ENCODE measurements at regions not wholly inside any gene's neighbourhood (a gene's known extent, or its start where the extent isn't known, plus 50 kb on each side); places are given as distances from the start of the nearest gene placed in this dataset.
"Not testable (repeated sequence)": the region's sequence is repeated elsewhere in the genome, so short reads cannot be mapped to it uniquely, and the experiment has no call there.

DNA sequence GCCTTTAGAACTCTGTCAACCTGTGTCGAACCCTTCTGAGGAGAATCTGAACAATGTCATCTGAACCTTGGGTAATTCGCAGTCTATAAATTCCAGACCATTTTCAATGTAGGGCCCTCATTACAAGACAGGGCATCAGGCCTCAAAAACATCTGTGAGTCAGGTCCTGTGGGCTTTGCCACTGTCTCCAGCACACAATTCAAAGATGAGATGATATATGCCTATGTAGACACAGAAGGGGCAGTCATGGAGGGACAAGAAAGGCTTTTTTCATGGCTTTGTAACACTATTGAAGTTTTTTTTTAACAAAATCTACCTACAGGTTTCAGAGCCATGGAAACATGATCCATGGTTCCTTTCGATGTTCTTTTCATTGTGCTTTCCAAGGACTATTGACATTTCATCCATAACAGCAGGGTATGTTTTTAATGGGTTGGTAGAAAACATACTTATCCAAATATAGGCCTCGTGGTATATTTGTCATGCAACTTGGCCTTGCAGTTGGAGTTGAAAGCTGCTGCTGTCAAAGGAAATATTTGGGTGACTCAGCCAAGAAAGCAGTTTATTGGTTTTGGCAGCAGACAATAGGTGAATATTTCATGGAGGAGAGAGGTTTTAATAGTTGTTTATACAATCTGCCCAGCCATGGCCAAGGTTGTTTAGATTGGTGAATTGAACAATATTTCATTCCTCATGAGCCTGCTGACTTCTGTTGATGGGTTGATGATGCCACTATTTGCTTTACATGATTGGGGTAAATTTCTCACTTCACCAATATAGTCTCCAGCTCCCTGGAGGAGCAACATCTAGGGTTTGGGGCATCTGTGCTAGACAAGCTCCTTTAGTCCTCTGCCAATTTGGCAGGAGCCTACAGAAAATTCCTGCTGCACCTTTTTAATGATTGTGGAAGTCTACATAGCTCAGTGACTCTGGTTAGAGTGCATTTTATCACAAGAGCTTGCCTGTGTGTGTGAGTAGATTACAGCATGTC, 158.4 kb upstream of the TMEM72 start:
- DNase-seq: no peak

- not testable (repeated sequence) for DNase-seq
These were observed 156.8 kb upstream of the TMEM72 start for GRCh38 chr10:44754355-44754754.

- no peak for DNase-seq
These were observed 155.7 kb upstream of the TMEM72 start for GRCh38 chr10:44755481-44755880.

DNA sequence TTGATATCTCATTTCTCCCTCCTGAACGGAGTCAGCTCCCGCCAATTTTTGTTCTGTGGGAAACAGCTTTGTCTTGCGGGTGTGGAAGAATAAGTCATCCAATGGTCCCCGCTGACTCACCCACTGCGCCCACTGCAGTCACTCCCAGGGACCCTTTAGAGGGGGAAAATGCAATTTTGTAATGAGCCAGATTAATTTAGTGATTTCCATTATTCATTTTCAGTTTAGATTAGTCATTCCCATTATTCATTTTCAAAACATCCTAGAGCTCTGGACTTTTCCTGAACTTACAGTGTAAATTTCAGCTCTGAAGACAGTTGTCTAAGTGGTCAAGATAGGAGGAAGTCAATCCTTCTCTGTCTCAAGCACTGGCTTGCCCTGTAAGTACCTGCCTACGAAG, 154.9 kb upstream of the TMEM72 start:
- DNase-seq: no peak

DNA sequence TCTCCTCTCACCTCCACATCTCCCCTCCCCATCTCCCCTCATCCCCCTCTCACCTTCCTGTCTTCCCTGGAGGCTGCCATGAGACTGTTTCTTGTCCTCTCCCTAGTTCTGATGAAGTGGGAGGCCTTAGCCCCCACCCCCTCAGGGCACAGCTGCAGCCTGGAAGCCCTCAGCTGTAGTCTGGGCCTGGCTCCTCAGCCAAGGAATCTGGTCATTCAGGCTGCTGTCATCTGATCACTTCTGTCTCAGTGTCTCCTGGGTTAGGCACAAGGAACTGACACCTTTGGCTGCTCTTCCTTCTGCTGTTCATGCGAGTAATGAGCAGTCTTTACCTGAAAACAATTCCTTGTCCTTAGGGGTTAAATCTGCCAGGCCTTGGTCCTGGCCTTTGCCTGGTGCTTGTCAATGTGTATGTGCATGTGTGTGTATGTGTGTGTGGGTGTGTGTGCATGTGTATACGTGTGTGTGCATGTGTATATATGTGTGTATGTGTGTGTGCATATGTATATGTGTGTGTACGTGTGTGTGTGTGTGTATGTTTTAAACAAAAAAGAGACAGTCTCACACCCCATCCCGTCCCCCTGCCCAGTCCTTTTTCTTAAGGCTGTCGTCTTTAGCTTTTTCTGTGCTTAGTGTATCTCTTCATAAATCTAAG, 153.5 kb upstream of the TMEM72 start:
- DNase-seq: no peak

- no peak for DNase-seq
These were observed 152.0 kb upstream of the TMEM72 start for GRCh38 chr10:44759122-44759521.

- DNase-seq: no peak
These were observed 150.6 kb upstream of the TMEM72 start for GRCh38 chr10:44760513-44760912.

DNA sequence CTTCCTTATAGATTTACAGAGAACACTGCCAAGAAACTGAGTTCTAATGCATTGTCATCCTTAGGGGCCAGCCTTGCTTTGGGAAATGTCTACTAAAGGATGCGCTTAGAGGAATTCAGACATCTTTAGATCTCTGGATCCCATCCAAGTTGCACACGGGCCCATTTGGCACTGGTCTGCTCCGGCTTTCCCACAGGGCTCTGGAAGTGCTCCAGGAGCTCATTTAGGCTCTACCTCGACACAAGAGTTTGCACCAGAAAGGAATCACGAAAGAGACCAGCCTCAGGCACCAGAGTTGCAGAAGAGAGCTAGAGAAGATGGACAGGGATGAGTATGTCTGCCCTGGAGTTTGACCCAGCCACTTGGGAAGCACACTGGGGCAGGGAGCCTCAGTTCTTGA, 150.1 kb upstream of the TMEM72 start:
- DNase-seq: no peak

DNA sequence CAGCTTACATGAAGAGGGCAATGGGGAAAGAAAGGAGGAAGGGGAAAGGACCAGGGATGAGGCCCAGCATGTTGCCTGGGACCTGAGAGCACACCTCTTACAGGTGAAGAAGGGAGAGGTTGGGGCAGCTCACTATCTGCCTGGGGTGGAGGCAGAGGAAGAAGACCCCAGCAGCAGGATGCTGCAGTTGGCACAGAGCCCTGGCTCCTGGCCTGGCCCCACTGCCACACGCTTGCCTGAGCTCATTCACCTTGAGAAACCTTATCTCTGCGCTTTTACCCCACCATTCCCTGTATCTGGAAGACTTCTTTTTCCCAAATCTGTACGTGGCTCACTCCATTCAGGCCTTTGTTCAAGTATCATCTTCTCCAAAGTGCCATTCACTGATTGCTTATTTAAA, 147.8 kb upstream of the TMEM72 start:
- no peak for DNase-seq

- no peak for DNase-seq
These were observed 145.8 kb upstream of the TMEM72 start for GRCh38 chr10:44765299-44765698.

DNA sequence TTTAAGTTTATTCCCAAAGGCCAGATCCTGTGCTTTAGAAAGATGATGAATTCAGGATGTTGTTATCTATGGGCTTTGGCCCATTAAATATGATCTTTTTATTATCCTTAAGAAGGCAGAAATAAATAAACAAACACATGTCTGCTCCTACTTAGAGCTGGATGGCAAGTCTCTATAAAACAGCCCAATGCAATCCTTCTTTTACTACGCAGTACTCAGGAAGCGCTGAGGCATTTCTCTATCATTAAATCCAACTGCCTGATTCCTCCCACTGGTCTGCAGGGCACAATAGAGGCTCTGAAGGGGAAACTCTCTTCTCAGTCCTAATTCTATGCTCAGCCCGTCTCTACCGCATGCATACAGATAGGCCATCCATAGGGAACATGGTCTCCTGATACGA, 144.5 kb upstream of the TMEM72 start:
- no peak for DNase-seq

GRCh38 chr10:44769450-44769849, 141.7 kb upstream of the TMEM72 start:
- DNase-seq: no peak

DNA sequence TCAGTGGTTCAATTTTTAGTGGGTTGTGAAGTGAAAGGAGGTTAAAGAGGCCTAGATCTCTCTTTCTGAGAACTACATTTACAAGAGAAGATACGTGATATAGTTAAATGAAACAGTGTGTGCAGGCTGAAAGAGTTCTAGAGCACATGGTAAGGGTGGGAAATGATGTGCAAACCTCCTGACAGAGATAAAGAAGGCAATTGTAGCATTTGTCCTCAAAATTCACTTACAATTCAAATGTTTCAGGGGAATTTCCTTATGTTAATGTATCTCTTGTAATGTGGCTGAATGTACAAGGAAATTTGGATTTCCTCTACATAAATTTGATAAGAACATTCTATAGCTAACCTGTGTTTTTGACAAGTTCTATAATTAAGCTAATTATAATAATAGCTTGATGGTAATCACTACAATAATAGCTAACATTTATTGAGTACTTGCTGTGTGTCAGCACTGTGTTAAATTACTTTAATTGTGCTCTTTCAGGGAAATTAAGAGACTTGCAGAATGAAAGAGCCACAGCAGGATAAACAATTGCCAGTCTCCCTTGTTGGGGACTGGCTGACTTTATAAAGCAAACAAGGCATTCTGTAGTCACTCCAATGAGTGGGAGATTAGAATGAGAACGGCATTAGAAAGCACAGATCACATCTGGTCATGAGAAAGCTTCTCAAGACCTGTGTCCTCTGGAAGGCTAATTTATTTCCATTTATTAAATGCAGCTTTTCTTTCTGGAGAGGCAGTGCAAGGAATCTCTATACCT, 139.7 kb upstream of the TMEM72 start:
- no peak for DNase-seq

- no peak for DNase-seq
These were observed 137.6 kb upstream of the TMEM72 start for GRCh38 chr10:44773565-44773964.

DNA sequence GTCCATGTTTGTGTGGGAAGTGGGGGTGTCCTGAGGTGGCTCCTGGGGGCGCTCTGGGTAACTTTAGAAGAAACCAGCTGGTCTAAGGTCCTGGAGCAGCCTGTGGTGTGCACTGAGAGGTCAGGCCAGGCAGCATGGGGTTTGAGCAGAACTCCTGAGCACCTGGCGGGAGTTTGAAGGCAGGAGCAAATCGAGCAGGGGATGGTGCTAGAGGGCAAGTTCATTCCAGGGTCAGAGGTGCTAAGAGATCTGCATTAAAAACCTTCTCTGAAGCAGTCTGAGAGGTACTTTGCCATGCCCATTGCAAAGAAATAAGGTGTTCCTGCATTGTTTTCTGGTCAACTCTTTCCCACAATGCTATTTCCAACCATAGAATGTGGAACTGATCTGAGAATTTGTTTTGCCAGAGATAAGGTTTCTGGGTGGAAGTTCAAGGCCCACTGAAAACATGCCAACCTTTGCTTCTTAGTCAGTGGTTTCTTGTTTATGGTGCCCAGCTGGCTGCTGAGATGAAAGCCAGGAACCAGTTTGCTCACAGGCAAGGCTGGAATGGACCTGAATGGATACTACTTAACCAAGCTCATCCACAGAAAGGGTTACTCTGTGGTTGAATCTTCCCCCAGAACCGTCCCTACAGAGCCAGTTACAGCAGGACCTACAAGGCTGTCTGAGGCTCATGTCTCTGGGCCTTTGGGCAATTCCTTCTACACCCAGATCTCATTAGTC, 136.3 kb upstream of the TMEM72 start:
- no peak for DNase-seq

- no peak for DNase-seq
These were observed 135.8 kb upstream of the TMEM72 start for GRCh38 chr10:44775402-44775741.

- no peak for DNase-seq
These were observed 135.0 kb upstream of the TMEM72 start for GRCh38 chr10:44776181-44776580.

- no peak for DNase-seq
These were observed 131.6 kb upstream of the TMEM72 start for GRCh38 chr10:44779511-44779910.

- DNase-seq: no peak
These were observed 130.7 kb upstream of the TMEM72 start for GRCh38 chr10:44780426-44780825.

DNA sequence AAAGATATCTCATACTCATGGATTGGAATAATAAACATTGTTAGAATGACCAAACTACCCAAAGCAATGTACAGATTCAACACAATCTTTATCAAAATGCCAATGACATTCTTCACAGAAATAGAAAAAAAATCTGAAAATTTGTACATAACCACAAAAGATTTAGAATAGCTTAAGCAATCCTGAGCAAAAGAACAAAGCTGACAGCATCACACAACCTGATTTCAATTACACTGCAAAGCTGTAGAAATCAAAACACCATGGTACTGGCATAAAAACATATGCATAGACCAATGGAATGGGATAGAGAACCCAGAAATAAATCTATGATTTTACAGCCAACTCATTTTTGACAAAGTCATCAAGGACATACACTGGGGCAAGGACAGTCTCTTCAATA, 130.0 kb upstream of the TMEM72 start:
- no peak for DNase-seq

DNA sequence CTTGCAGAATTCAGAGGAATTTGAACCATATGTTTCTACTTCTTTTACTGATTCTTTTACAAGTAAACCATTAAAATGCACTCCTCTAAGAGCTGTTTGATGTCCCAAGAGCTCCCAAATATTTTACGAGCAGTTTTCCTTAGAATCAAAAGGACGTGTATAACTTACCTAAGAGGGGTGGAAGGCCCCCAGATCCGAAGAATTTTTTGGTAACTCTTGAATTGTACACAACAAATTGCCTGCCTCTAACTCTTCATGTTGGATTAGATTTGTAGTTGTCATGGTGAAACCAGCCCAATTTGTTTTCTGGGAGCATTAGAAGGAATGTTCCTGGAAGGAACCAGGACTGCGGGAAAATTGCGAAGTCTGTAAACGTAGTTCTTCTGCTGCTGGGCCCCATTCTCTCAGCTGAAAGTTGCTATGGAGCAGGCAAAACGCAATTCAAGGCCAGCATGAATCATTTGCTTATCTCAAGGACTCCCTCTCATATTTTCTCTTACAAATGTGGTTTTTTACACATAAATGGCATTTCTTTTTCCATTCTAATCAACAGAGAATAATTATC, 124.8 kb upstream of the TMEM72 start:
- no peak for DNase-seq

DNA sequence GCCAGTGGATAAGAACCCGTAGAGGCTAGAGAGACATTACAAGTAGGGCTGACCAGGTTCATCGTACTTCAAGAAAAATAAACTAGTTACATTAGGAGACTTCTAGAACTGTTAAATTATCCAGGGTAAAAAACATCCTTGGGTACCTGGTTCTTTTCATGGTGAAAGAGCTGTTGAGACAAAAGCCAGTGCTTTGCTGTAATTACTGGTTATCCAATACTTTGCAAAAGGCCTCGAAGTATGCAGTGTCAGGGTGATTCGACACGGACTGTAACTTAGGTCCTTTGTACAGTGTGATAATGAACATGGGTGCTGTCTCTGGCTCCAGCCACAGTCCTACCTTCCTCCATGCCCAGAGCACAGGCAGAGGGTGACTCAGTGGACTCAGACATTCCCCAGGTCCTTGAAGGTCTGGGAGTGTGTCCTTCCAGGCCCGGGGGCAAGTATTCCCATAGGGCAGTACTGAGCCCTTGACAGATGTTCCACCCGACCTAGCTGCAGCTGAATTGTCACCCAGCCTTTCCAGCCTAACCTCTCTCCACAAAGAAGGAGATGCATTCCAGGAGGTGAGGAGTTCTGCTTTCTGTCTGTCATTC, 123.6 kb upstream of the TMEM72 start:
- no peak for DNase-seq
